Muscle layer of duodenum (tissue), 2 donors: ENCODE measurements at regions not wholly inside any gene's neighbourhood (a gene's known extent, or its start where the extent isn't known, plus 50 kb on each side); places are given as distances from the start of the nearest gene placed in this dataset.

Experiments
- H3K27ac ChIP-seq: one replicate; pipeline ENCODE4 v1.7.0; 2013; ENCODE audit warnings: mild to moderate bottlenecking, low read length
- H3K27me3 ChIP-seq: one replicate; pipeline ENCODE4 v1.7.0; 2013; ENCODE audit warnings: low read depth, mild to moderate bottlenecking, control low read depth, low read length
- H3K36me3 ChIP-seq, 2 donors: one replicate each; pipeline ENCODE4 v1.7.0; 2013; ENCODE audit warnings: low read length in 2 of 2, control low read depth in 1 of 2, mild to moderate bottlenecking in 1 of 2; ENCODE audit not compliant: insufficient read depth in 2 of 2, control insufficient read depth in 1 of 2
- H3K4me1 ChIP-seq, 2 donors: one replicate each; pipeline ENCODE4 v1.7.0; 2013; ENCODE audit warnings: low read length in 2 of 2, mild to moderate bottlenecking in 2 of 2, control low read depth in 1 of 2, moderate library complexity in 1 of 2; ENCODE audit not compliant: insufficient read depth in 2 of 2, control insufficient read depth in 1 of 2
- H3K4me3 ChIP-seq, 2 donors: one replicate each; pipeline ENCODE4 v1.7.0; 2013; ENCODE audit warnings: low read length in 2 of 2, low read depth in 1 of 2, mild to moderate bottlenecking in 1 of 2
- H3K9me3 ChIP-seq, 2 donors: one replicate each; pipeline ENCODE4 v1.7.0; 2013; ENCODE audit warnings: low read length in 2 of 2, control low read depth in 1 of 2, mild to moderate bottlenecking in 1 of 2; ENCODE audit not compliant: control insufficient read depth in 1 of 2
- donor health status: healthy.

- no peaks in the 10 kb centered on the region for H3K9me3 ChIP-seq
- no peaks in the 10 kb centered on the region for H3K4me1 ChIP-seq
- no peak overlapping the region for H3K27ac ChIP-seq
- no peaks in the 10 kb centered on the region for H3K27me3 ChIP-seq
- no peaks in the 10 kb centered on the region for H3K36me3 ChIP-seq
- H3K4me3 ChIP-seq: no peak overlapping the region
These were observed 66.8 kb upstream of the PPP2R3A start for GRCh38 chr3:135898774-135899173.

GRCh38 chr3:135905058-135905724 lies 60.3 kb upstream of the PPP2R3A start:
- H3K27me3 ChIP-seq: no peaks in the 10 kb centered on the region
- H3K4me3 ChIP-seq: no peak overlapping the region
- no peaks in the 10 kb centered on the region for H3K36me3 ChIP-seq
- H3K9me3 ChIP-seq: no peaks in the 10 kb centered on the region
- no peak overlapping the region for H3K27ac ChIP-seq
- H3K4me1 ChIP-seq: no peaks in the 10 kb centered on the region

- Histone ChIP-seq H3K27ac (no peak overlapping the region), H3K9me3 (no peaks in the 10 kb centered on the region), H3K4me1 (no peaks in the 10 kb centered on the region), H3K27me3 (no peaks in the 10 kb centered on the region), H3K36me3 (no peaks in the 10 kb centered on the region), H3K4me3 (no peak overlapping the region)
These were observed 57.9 kb upstream of the PPP2R3A start for GRCh38 chr3:135907422-135908165.

GRCh38 chr3:135908225-135908624 lies 57.3 kb upstream of the PPP2R3A start:
- Histone ChIP-seq H3K36me3 (no peaks in the 10 kb centered on the region), H3K27ac (no peak overlapping the region), H3K9me3 (no peaks in the 10 kb centered on the region), H3K27me3 (no peaks in the 10 kb centered on the region), H3K4me1 (no peaks in the 10 kb centered on the region), H3K4me3 (no peak overlapping the region)

- Histone ChIP-seq H3K4me1 (no peaks in the 10 kb centered on the region), H3K9me3 (no peaks in the 10 kb centered on the region), H3K36me3 (no peaks in the 10 kb centered on the region), H3K27ac (no peak overlapping the region), H3K27me3 (no peaks in the 10 kb centered on the region), H3K4me3 (no peak overlapping the region)
These were observed 56.8 kb upstream of the PPP2R3A start for GRCh38 chr3:135908737-135909136.

- Histone ChIP-seq H3K4me3 (no peak overlapping the region), H3K27me3 (no peaks in the 10 kb centered on the region), H3K27ac (no peak overlapping the region), H3K36me3 (no peaks in the 10 kb centered on the region), H3K9me3 (no peaks in the 10 kb centered on the region), H3K4me1 (no peaks in the 10 kb centered on the region)
These were observed 54.4 kb upstream of the PPP2R3A start for GRCh38 chr3:135911110-135911509.

GRCh38 chr3:135915206-135915605 lies 50.3 kb upstream of the PPP2R3A start:
- Histone ChIP-seq H3K4me3 (no peak overlapping the region), H3K36me3 (no peaks in the 10 kb centered on the region), H3K9me3 (no peaks in the 10 kb centered on the region), H3K27ac (no peak overlapping the region), H3K27me3 (no peaks in the 10 kb centered on the region), H3K4me1 (no peaks in the 10 kb centered on the region)
